B cell (primary cell): ENCODE measurements at regions not wholly inside any gene's neighbourhood (a gene's known extent, or its start where the extent isn't known, plus 50 kb on each side); places are given as distances from the start of the nearest gene placed in this dataset.

ENCODE experiments used
- ATAC-seq: fragments of 200-7000 bp; cut with Tn5 transposase; one replicate; pipeline ENCODE4 v1.10.0; 2021; ENCODE audit warnings: low read depth, mild to moderate bottlenecking, moderate number of reproducible peaks, moderate library complexity
- CTCF ChIA-PET: fragments of 350-600 bp; sonication (Branson Sonifier 250); formaldehyde crosslinking; loops from one replicate; lab custom pipeline; 2021; ENCODE audit warnings: antibody characterized with exemption, inconsistent platforms; lab: Charles Lee
- POLR2A ChIA-PET: fragments of 350-600 bp; sonication (Branson Sonifier 250); formaldehyde crosslinking; loops from one replicate; lab custom pipeline; 2021; ENCODE audit warnings: antibody characterized with exemption; lab: Charles Lee
- DNase-seq: peaks from one replicate; pipeline ENCODE4 v3.0.0; 2013
- H2AFZ ChIP-seq: 2 replicates; pipeline ENCODE4 v1.6.1; 2012; ENCODE audit warnings: mild to moderate bottlenecking, low read depth, low read length; ENCODE audit not compliant: insufficient read depth, poor library complexity, severe bottlenecking
- H3K27ac ChIP-seq, 2 donors: 1 replicate in 1 of 2; 2 replicates in 1 of 2; pipeline ENCODE4 v1.5.1; 2012 to 2013; ENCODE audit warnings: low read length in 2 of 2, mild to moderate bottlenecking in 2 of 2, moderate library complexity in 1 of 2
- H3K27me3 ChIP-seq, 4 experiments: fragments of 200-600 bp in 1 of 4; sonication (generic) in 1 of 4; replicated peaks in 1 of 4; 1 replicate in 2 of 4; 2 replicates in 2 of 4; pipeline versions ENCODE4 v1.6.1 to v1.7.0; 2013 to 2016; ENCODE audit warnings: low read length in 3 of 4, mild to moderate bottlenecking in 2 of 4, mixed read lengths in 1 of 4, moderate library complexity in 1 of 4; ENCODE audit not compliant: insufficient read depth in 4 of 4, control insufficient read depth in 3 of 4; ENCODE audit errors: control extremely low read depth in 1 of 4
- H3K36me3 ChIP-seq, 2 experiments: replicated peaks in 1 of 2; 1 replicate in 1 of 2; 2 replicates in 1 of 2; pipeline versions ENCODE4 v1.6.1 to v1.7.1; 2013; ENCODE audit warnings: low read length in 1 of 2; ENCODE audit not compliant: insufficient read depth in 2 of 2, control insufficient read depth in 1 of 2; ENCODE audit errors: control extremely low read depth in 1 of 2, extremely low read depth in 1 of 2
- H3K4me1 ChIP-seq, 2 donors: fragments of 200-600 bp in 1 of 2; sonication (generic) in 1 of 2; 1 replicate in 1 of 2; 2 replicates in 1 of 2; pipeline versions ENCODE4 v1.5.1 to v1.6.1; 2013 to 2017; ENCODE audit warnings: low read length in 2 of 2; ENCODE audit not compliant: control insufficient read depth in 2 of 2, insufficient read depth in 2 of 2
- H3K4me2 ChIP-seq: replicated peaks from 2 replicates; pipeline ENCODE3; 2012; ENCODE audit warnings: mild to moderate bottlenecking, low read depth, low read length; ENCODE audit not compliant: poor library complexity, severe bottlenecking
- H3K4me3 ChIP-seq, 5 experiments: fragments of 200-600 bp in 1 of 5; sonication (generic) in 1 of 5; 1 replicate in 3 of 5; 2 replicates in 2 of 5; pipeline versions ENCODE4 v1.5.1 to v1.7.0; 2011 to 2016; ENCODE audit warnings: low read length in 4 of 5, mild to moderate bottlenecking in 4 of 5, low read depth in 2 of 5, control low read depth in 1 of 5, moderate library complexity in 1 of 5; ENCODE audit not compliant: insufficient read depth in 1 of 5; ENCODE audit errors: control extremely low read depth in 1 of 5, extremely low read depth in 1 of 5
- H3K79me2 ChIP-seq: fragments of 200-600 bp; sonication (generic); one replicate; pipeline ENCODE4 v1.6.0; 2016; ENCODE audit warnings: low read length; ENCODE audit not compliant: control insufficient read depth, insufficient read depth
- H3K9ac ChIP-seq: fragments of 200-600 bp; sonication (generic); 2 replicates; pipeline ENCODE4 v1.6.1; 2017; ENCODE audit warnings: mild to moderate bottlenecking, low read length, moderate library complexity
- H3K9me3 ChIP-seq, 3 donors: one replicate each; pipeline versions ENCODE4 v1.6.1 to v1.7.1; 2013; ENCODE audit warnings: low read length in 2 of 3; ENCODE audit not compliant: control insufficient read depth in 2 of 3, insufficient read depth in 1 of 3; ENCODE audit errors: control extremely low read depth in 1 of 3
- H4K20me1 ChIP-seq: 2 replicates; pipeline ENCODE4 v1.6.0; 2012; ENCODE audit warnings: mild to moderate bottlenecking, low read length; ENCODE audit not compliant: insufficient read depth, control insufficient read depth, poor library complexity, severe bottlenecking
- H3K27ac Mint-ChIP-seq: one replicate; pipeline ENCODE4 v1.8.0; 2021; ENCODE audit warnings: mixed read lengths
- H3K27me3 Mint-ChIP-seq: one replicate; pipeline ENCODE4 v1.8.0; 2021; ENCODE audit warnings: mixed read lengths
- H3K4me1 Mint-ChIP-seq: one replicate; pipeline ENCODE4 v1.8.0; 2021; ENCODE audit warnings: mixed read lengths
- H3K4me3 Mint-ChIP-seq: one replicate; pipeline ENCODE4 v1.8.0; 2021; ENCODE audit warnings: mixed read lengths
- H3K9me3 Mint-ChIP-seq: one replicate; pipeline ENCODE4 v1.8.0; 2022; ENCODE audit warnings: mixed read lengths; ENCODE audit not compliant: insufficient read depth
- CTCF ChIP-seq: fragments of 200-600 bp; IDR thresholded peaks from one replicate; pipeline ENCODE4 v1.8.0; 2022; ENCODE audit warnings: antibody characterized with exemption, mild to moderate bottlenecking
- EZH2 ChIP-seq: IDR thresholded peaks from 2 replicates; pipeline ENCODE4 v1.6.1; 2012; ENCODE audit warnings: borderline replicate concordance, low read depth, mild to moderate bottlenecking, moderate library complexity, low read length; ENCODE audit not compliant: insufficient read depth, poor library complexity, severe bottlenecking
- WGBS: methylation state at CpG from one replicate; pipeline ENCODE4 v1.1.5; 2013; ENCODE audit warnings: missing lambda C conversion rate; ENCODE audit not compliant: insufficient coverage; 5-methylcytosine and 5-hydroxymethylcytosine counted together
- intact Hi-C: fragments of 100-400 bp; cut with micrococcal nuclease; formaldehyde crosslinking; loops from one replicate; pipeline ENCODE4 v1.10.0; 2022

GRCh38 chr11:15473954-15474837, 359.5 kb downstream of the INSC start:
- ChIA-PET CTCF (no interaction called here), POLR2A (no interaction called here)
- TF ChIP-seq EZH2 (no peak), CTCF (no peak)
- ATAC-seq (no peak), DNase-seq (no peak)
- Histone ChIP-seq H3K9ac (no peak overlapping the region), H3K4me3 (no peak overlapping the region), H3K4me2 (no peak overlapping the region), H3K4me1 (no peaks in the 10 kb centered on the region), H2AFZ (no peak overlapping the region), H3K27me3 (no peaks in the 10 kb centered on the region), H3K9me3 (no peaks in the 10 kb centered on the region), H3K79me2 (no peaks in the 10 kb centered on the region), H4K20me1 (no peaks in the 10 kb centered on the region), H3K27ac (no peak overlapping the region), H3K36me3 (no peaks in the 10 kb centered on the region)
- 85% methylated on average over 6 of the region's 8 CpGs for WGBS
- H3K27me3 Mint-ChIP-seq = no peaks in the 10 kb centered on the region
- H3K9me3 Mint-ChIP-seq = no peaks in the 10 kb centered on the region
- H3K4me1 Mint-ChIP-seq = no peaks in the 10 kb centered on the region
- intact Hi-C loops = no loop called here
- no peak overlapping the region for H3K4me3 Mint-ChIP-seq
- no peak overlapping the region for H3K27ac Mint-ChIP-seq

- no peaks in the 10 kb centered on the region for H3K9me3 ChIP-seq
- H3K9ac ChIP-seq = no peak overlapping the region
- H4K20me1 ChIP-seq = no peaks in the 10 kb centered on the region
- no peak overlapping the region for H3K27ac ChIP-seq
- intact Hi-C loops = no loop called here
- H2AFZ ChIP-seq = no peak overlapping the region
- no peaks in the 10 kb centered on the region for H3K27me3 ChIP-seq
- ChIA-PET POLR2A (no interaction called here), CTCF (no interaction called here)
- 74% methylated on average over 3 of the region's 5 CpGs for WGBS
- no peaks in the 10 kb centered on the region for H3K4me1 ChIP-seq
- Mint-ChIP-seq H3K9me3 (no peaks in the 10 kb centered on the region), H3K4me3 (no peak overlapping the region), H3K27ac (no peak overlapping the region), H3K4me1 (no peaks in the 10 kb centered on the region), H3K27me3 (no peaks in the 10 kb centered on the region)
- TF ChIP-seq EZH2 = no peak
- no peak for TF ChIP-seq CTCF
- no peaks in the 10 kb centered on the region for H3K36me3 ChIP-seq
- H3K4me2 ChIP-seq = no peak overlapping the region
- DNase-seq (no peak), ATAC-seq (no peak)
- no peaks in the 10 kb centered on the region for H3K79me2 ChIP-seq
- no peak overlapping the region for H3K4me3 ChIP-seq
Measured at GRCh38 chr11:15476371-15476917, 361.7 kb downstream of the INSC start.
